Stimulated activated memory B cell treated with anti-CD40 and anti-IgM and Interleukin-4, amounts not matched to agents 10 μg/mL and 1 μg/mL and 100 μg/mL, for 72 hours (primary cell): ENCODE measurements at regions not wholly inside any gene's neighbourhood (a gene's known extent, or its start where the extent isn't known, plus 50 kb on each side); places are given as distances from the start of the nearest gene placed in this dataset.
"Not testable (repeated sequence)": the region's sequence is repeated elsewhere in the genome, so short reads cannot be mapped to it uniquely, and the experiment has no call there.

Experiments
- ATAC-seq: fragments of 150-1000 bp; cut with Tn5 transposase; 2 replicates; pipeline ENCODE4 v1.10.0; 2021
- H3K27ac Mint-ChIP-seq: one replicate; pipeline ENCODE4 v1.8.0; 2022; ENCODE audit warnings: mild to moderate bottlenecking, mixed read lengths
- H3K27me3 Mint-ChIP-seq: one replicate; pipeline ENCODE4 v1.8.0; 2022; ENCODE audit warnings: mixed read lengths
- H3K36me3 Mint-ChIP-seq: one replicate; pipeline ENCODE4 v1.8.0; 2022; ENCODE audit warnings: mixed read lengths
- H3K4me1 Mint-ChIP-seq: one replicate; pipeline ENCODE4 v1.8.0; 2022; ENCODE audit warnings: mixed read lengths
- H3K4me3 Mint-ChIP-seq: one replicate; pipeline ENCODE4 v1.8.0; 2022; ENCODE audit warnings: mild to moderate bottlenecking, moderate library complexity, mixed read lengths
- H3K9me3 Mint-ChIP-seq: one replicate; pipeline ENCODE4 v1.8.0; 2022; ENCODE audit warnings: mixed read lengths

GRCh38 chr2:82986899-82987298 lies 1472.2 kb downstream of the SUCLG1 start:
- Mint-ChIP-seq H3K27me3 (no peaks in the 10 kb centered on the region), H3K27ac (no peak overlapping the region), H3K4me1 (no peaks in the 10 kb centered on the region), H3K36me3 (no peaks in the 10 kb centered on the region), H3K4me3 (no peak overlapping the region), H3K9me3 (peaks cover 13% of the 10 kb centered on the region)
- ATAC-seq = no peak

- Mint-ChIP-seq H3K36me3 (no peaks in the 10 kb centered on the region), H3K4me3 (no peak overlapping the region), H3K4me1 (no peaks in the 10 kb centered on the region), H3K9me3 (peaks cover 10% of the 10 kb centered on the region), H3K27ac (no peak overlapping the region), H3K27me3 (no peaks in the 10 kb centered on the region)
- ATAC-seq = no peak
Observed at GRCh38 chr2:82985572-82986197, 1473.4 kb downstream of the SUCLG1 start.

GRCh38 chr2:82968358-82968757 lies 1490.7 kb downstream of the SUCLG1 start:
- Mint-ChIP-seq H3K27ac (no peak overlapping the region), H3K36me3 (no peaks in the 10 kb centered on the region), H3K4me3 (no peak overlapping the region), H3K27me3 (no peaks in the 10 kb centered on the region), H3K4me1 (no peaks in the 10 kb centered on the region), H3K9me3 (peaks cover 8% of the 10 kb centered on the region)
- ATAC-seq = no peak

- no peak for ATAC-seq
- no peaks in the 10 kb centered on the region for H3K36me3 Mint-ChIP-seq
- H3K27me3 Mint-ChIP-seq = no peaks in the 10 kb centered on the region
- no peaks in the 10 kb centered on the region for H3K4me1 Mint-ChIP-seq
- H3K4me3 Mint-ChIP-seq = no peak overlapping the region
- no peak overlapping the region for H3K27ac Mint-ChIP-seq
- peaks cover 5% of the 10 kb centered on the region for H3K9me3 Mint-ChIP-seq
Observed at GRCh38 chr2:82964341-82964740, 1494.7 kb downstream of the SUCLG1 start.

GRCh38 chr2:82959727-82960126 lies 1499.4 kb downstream of the SUCLG1 start:
- Mint-ChIP-seq H3K27me3 (no peaks in the 10 kb centered on the region), H3K4me1 (no peaks in the 10 kb centered on the region), H3K4me3 (no peak overlapping the region), H3K9me3 (peaks cover 8% of the 10 kb centered on the region), H3K27ac (no peak overlapping the region), H3K36me3 (no peaks in the 10 kb centered on the region)
- ATAC-seq = no peak

GRCh38 chr2:82954868-82955267 lies 1504.2 kb downstream of the SUCLG1 start:
- no peak overlapping the region for H3K27ac Mint-ChIP-seq
- no peaks in the 10 kb centered on the region for H3K27me3 Mint-ChIP-seq
- H3K36me3 Mint-ChIP-seq = no peaks in the 10 kb centered on the region
- H3K9me3 Mint-ChIP-seq = peaks cover 3% of the 10 kb centered on the region
- H3K4me3 Mint-ChIP-seq = no peak overlapping the region
- ATAC-seq = no peak
- no peaks in the 10 kb centered on the region for H3K4me1 Mint-ChIP-seq

GRCh38 chr2:82939211-82939610 lies 1519.9 kb downstream of the SUCLG1 start:
- H3K4me1 Mint-ChIP-seq = no peaks in the 10 kb centered on the region
- H3K9me3 Mint-ChIP-seq = peaks cover 1% of the 10 kb centered on the region
- no peaks in the 10 kb centered on the region for H3K27me3 Mint-ChIP-seq
- no peak for ATAC-seq
- H3K4me3 Mint-ChIP-seq = no peak overlapping the region
- H3K36me3 Mint-ChIP-seq = no peaks in the 10 kb centered on the region
- no peak overlapping the region for H3K27ac Mint-ChIP-seq

GRCh38 chr2:82938321-82938845 lies 1520.7 kb downstream of the SUCLG1 start:
- not testable (repeated sequence) for H3K36me3 Mint-ChIP-seq, H3K9me3 Mint-ChIP-seq, H3K27ac Mint-ChIP-seq, H3K4me3 Mint-ChIP-seq, H3K27me3 Mint-ChIP-seq, ATAC-seq, H3K4me1 Mint-ChIP-seq

GRCh38 chr2:82913566-82913965 lies 1545.5 kb downstream of the SUCLG1 start:
- Mint-ChIP-seq H3K36me3 (no peaks in the 10 kb centered on the region), H3K9me3 (peaks cover 3% of the 10 kb centered on the region), H3K27ac (no peak overlapping the region), H3K27me3 (no peaks in the 10 kb centered on the region), H3K4me3 (no peak overlapping the region), H3K4me1 (no peaks in the 10 kb centered on the region)
- ATAC-seq = no peak

GRCh38 chr2:82896117-82896516 lies 1563.0 kb downstream of the SUCLG1 start:
- H3K36me3 Mint-ChIP-seq = no peaks in the 10 kb centered on the region
- no peaks in the 10 kb centered on the region for H3K27me3 Mint-ChIP-seq
- no peak overlapping the region for H3K4me3 Mint-ChIP-seq
- H3K9me3 Mint-ChIP-seq = no peaks in the 10 kb centered on the region
- H3K27ac Mint-ChIP-seq = no peak overlapping the region
- ATAC-seq = peak; percentile 24
- no peaks in the 10 kb centered on the region for H3K4me1 Mint-ChIP-seq

- H3K4me3 Mint-ChIP-seq = no peak overlapping the region
- H3K36me3 Mint-ChIP-seq = no peaks in the 10 kb centered on the region
- no peaks in the 10 kb centered on the region for H3K9me3 Mint-ChIP-seq
- no peak for ATAC-seq
- no peaks in the 10 kb centered on the region for H3K27me3 Mint-ChIP-seq
- H3K27ac Mint-ChIP-seq = no peak overlapping the region
- H3K4me1 Mint-ChIP-seq = no peaks in the 10 kb centered on the region
Observed at GRCh38 chr2:82893190-82893589, 1565.9 kb downstream of the SUCLG1 start.

- Mint-ChIP-seq H3K4me3 (no peak overlapping the region), H3K27ac (no peak overlapping the region), H3K4me1 (no peaks in the 10 kb centered on the region), H3K9me3 (peaks cover 11% of the 10 kb centered on the region), H3K27me3 (no peaks in the 10 kb centered on the region), H3K36me3 (no peaks in the 10 kb centered on the region)
- ATAC-seq = no peak
Observed at GRCh38 chr2:82879803-82880202, 1579.3 kb downstream of the SUCLG1 start.

GRCh38 chr2:82875858-82876257 lies 1583.2 kb downstream of the SUCLG1 start:
- Mint-ChIP-seq H3K27me3 (no peaks in the 10 kb centered on the region), H3K9me3 (peaks cover 8% of the 10 kb centered on the region), H3K4me3 (no peak overlapping the region), H3K36me3 (no peaks in the 10 kb centered on the region), H3K27ac (no peak overlapping the region), H3K4me1 (no peaks in the 10 kb centered on the region)
- ATAC-seq = no peak

GRCh38 chr2:82857967-82858366 lies 1601.1 kb downstream of the SUCLG1 start:
- Mint-ChIP-seq H3K27ac (no peak overlapping the region), H3K27me3 (no peaks in the 10 kb centered on the region), H3K36me3 (no peaks in the 10 kb centered on the region), H3K9me3 (peaks cover 13% of the 10 kb centered on the region), H3K4me3 (no peak overlapping the region), H3K4me1 (no peaks in the 10 kb centered on the region)
- ATAC-seq = no peak

GRCh38 chr2:82853299-82853698 lies 1605.8 kb downstream of the SUCLG1 start:
- Mint-ChIP-seq H3K27ac (no peak overlapping the region), H3K27me3 (no peaks in the 10 kb centered on the region), H3K4me3 (no peak overlapping the region), H3K36me3 (no peaks in the 10 kb centered on the region), H3K9me3 (no peaks in the 10 kb centered on the region), H3K4me1 (no peaks in the 10 kb centered on the region)
- no peak for ATAC-seq

GRCh38 chr2:82852787-82853186 lies 1606.3 kb downstream of the SUCLG1 start:
- H3K27me3 Mint-ChIP-seq = no peaks in the 10 kb centered on the region
- no peaks in the 10 kb centered on the region for H3K36me3 Mint-ChIP-seq
- H3K4me3 Mint-ChIP-seq = no peak overlapping the region
- no peaks in the 10 kb centered on the region for H3K9me3 Mint-ChIP-seq
- H3K27ac Mint-ChIP-seq = no peak overlapping the region
- ATAC-seq = no peak
- H3K4me1 Mint-ChIP-seq = no peaks in the 10 kb centered on the region
